CD4-positive, alpha-beta T cell treated with Interferon alpha-2 for 1 hour (primary cell): ENCODE measurements at regions not wholly inside any gene's neighbourhood (a gene's known extent, or its start where the extent isn't known, plus 50 kb on each side); places are given as distances from the start of the nearest gene placed in this dataset.

Experiments
- DNase-seq, 2 donors: peaks; one replicate each; pipeline ENCODE4 v3.0.0-alpha.2; 2020 to 2022

GRCh38 chr10:4066581-4067390 lies 281.8 kb upstream of the KLF6 start:
- no peak for DNase-seq

GRCh38 chr10:4064489-4064888 lies 279.5 kb upstream of the KLF6 start:
- no peak for DNase-seq

GRCh38 chr10:4063717-4064116 lies 278.7 kb upstream of the KLF6 start:
- no peak for DNase-seq

GRCh38 chr10:4062751-4063150 lies 277.7 kb upstream of the KLF6 start:
- no peak for DNase-seq

GRCh38 chr10:4062072-4062471 lies 277.1 kb upstream of the KLF6 start:
- DNase-seq: no peak

- DNase-seq: no peak
Observed at GRCh38 chr10:4061441-4061951, 276.5 kb upstream of the KLF6 start.

- peak in 1 of 2 donors; percentile 41 for DNase-seq
Observed at GRCh38 chr10:4059471-4060138, 274.6 kb upstream of the KLF6 start.

- no peak for DNase-seq
Observed at GRCh38 chr10:4058514-4059029, 273.6 kb upstream of the KLF6 start.

- no peak for DNase-seq
Observed at GRCh38 chr10:4057725-4058513, 272.9 kb upstream of the KLF6 start.

- no peak for DNase-seq
Observed at GRCh38 chr10:4057021-4057420, 272.0 kb upstream of the KLF6 start.

- no peak for DNase-seq
Observed at GRCh38 chr10:4054656-4055435, 269.8 kb upstream of the KLF6 start.

GRCh38 chr10:4053940-4054339 lies 268.9 kb upstream of the KLF6 start:
- DNase-seq: peak in 1 of 2 donors; percentile 26

- DNase-seq: no peak
Observed at GRCh38 chr10:4051641-4052151, 266.7 kb upstream of the KLF6 start.

GRCh38 chr10:4051011-4051640 lies 266.1 kb upstream of the KLF6 start:
- DNase-seq: no peak

- DNase-seq: no peak
Observed at GRCh38 chr10:4050061-4050460, 265.1 kb upstream of the KLF6 start.

- DNase-seq: no peak
Observed at GRCh38 chr10:4049348-4049747, 264.3 kb upstream of the KLF6 start.

GRCh38 chr10:4048236-4048864 lies 263.3 kb upstream of the KLF6 start:
- DNase-seq: no peak

- DNase-seq: no peak
Observed at GRCh38 chr10:4046712-4047354, 261.8 kb upstream of the KLF6 start.

- DNase-seq: peak in 1 of 2 donors; percentile 18
Observed at GRCh38 chr10:4046030-4046429, 261.0 kb upstream of the KLF6 start.

- no peak for DNase-seq
Observed at GRCh38 chr10:4043897-4044665, 259.1 kb upstream of the KLF6 start.
